HG03196 (cell line): ENCODE measurements at regions not wholly inside any gene's neighbourhood (a gene's known extent, or its start where the extent isn't known, plus 50 kb on each side); places are given as distances from the start of the nearest gene placed in this dataset.
"Not testable (repeated sequence)": the region's sequence is repeated elsewhere in the genome, so short reads cannot be mapped to it uniquely, and the experiment has no call there.

Experiments
- ATAC-seq: cut with Tn5 transposase; IDR thresholded peaks from one replicate; pipeline ENCODE4 v1.9.1; 2021; ENCODE audit not compliant: unreplicated experiment

DNA sequence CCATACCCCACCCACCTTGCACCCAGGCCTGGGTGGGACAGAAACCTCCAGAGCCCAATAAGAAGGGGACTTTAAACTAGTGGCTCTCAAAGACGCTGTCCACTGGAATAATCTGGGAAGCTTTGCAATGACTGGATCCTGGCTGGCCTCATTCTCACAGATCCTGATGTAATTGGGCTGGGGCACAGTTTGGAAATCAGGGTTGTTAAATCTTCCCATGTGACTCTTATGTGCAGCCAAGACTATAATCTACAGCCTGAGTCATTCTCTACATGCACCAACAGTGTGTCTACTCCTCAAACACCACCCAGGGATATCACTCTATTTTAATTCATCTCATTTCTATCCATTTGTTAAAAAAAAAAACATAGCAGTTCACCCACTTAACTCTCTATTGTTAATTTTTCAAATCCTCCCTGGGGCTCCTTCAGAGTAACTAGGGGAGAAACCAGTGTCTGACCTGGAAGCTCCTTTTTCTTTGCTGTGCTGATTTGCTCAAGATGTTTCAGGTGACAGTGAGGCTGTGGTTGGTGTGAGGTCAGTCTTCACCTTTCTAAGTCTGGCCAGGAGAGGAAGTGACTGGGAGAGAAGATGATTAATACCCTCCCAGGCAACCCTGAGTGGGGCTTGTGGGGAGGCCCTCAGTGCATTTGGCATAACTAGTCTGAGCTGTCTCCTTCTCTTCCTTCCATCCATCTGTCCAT, 211.6 kb upstream of the SFSWAP start:
- ATAC-seq = no peak

GRCh38 chr12:131499864-131500190, 211.1 kb upstream of the SFSWAP start:
- ATAC-seq = no peak

DNA sequence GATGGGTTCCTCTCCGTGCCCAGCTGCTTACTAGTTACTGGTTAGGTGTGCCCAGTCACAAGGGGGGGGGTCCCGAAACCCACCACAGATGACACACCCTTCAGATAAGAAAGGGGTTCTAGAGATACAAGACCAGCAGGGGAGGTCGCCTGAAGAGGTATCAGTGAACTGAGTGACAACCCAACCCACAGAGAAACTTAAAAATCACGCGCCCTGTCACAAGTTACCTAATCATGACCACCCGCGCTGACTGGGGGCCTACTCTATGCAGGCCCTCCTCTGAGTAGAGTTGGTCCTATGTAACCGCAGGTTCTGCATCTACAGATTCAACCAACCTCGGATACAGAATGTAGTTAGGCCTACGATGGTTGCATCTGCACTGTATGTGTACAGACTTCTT, 210.3 kb upstream of the SFSWAP start:
- no peak for ATAC-seq

GRCh38 chr12:131505561-131505960, 205.3 kb upstream of the SFSWAP start:
- no peak for ATAC-seq

DNA sequence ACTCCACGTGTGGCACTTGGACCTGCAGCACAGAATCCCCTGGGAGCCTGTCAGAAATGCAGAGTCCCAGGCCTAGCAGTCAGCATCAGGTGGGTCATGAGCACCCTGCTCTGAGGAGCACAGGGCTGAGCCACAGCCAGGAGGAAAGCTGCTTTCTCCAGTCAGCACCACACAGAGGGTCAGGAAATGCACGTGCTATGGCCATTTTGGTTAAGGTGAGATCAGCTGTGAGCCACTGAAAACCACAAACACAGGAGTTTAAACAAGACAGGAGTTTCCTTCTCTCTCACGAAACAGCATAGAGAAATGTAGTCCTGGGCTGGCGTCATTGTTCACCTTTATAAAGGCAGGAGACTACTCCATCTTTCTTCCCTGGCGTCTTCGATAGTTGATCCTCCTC, 204.5 kb upstream of the SFSWAP start:
- ATAC-seq = no peak

GRCh38 chr12:131507094-131507493, 203.8 kb upstream of the SFSWAP start:
- ATAC-seq = no peak

GRCh38 chr12:131507881-131508280, 203.0 kb upstream of the SFSWAP start:
- ATAC-seq = no peak

DNA sequence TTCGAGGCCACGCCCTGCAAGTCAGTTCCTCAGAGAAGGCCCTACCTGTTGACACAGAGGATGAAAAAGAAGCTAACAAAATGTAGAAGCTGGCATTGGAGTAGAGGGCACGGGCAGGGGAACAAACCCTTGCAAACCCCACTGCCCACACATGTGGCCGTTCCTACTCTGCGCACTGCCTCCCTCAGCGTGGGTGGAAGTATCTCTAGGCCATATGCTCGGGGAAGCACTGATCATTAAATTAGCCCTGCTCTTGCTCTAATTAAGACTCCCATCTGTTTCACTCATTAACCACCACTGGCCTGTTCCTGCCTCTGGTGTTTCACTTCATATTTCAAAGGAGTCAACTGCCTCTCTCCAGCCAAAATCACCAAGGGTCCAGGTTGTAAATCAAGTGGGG, 201.2 kb upstream of the SFSWAP start:
- ATAC-seq = no peak

- ATAC-seq = no peak
Measured at GRCh38 chr12:131510431-131510830, 200.5 kb upstream of the SFSWAP start.

DNA sequence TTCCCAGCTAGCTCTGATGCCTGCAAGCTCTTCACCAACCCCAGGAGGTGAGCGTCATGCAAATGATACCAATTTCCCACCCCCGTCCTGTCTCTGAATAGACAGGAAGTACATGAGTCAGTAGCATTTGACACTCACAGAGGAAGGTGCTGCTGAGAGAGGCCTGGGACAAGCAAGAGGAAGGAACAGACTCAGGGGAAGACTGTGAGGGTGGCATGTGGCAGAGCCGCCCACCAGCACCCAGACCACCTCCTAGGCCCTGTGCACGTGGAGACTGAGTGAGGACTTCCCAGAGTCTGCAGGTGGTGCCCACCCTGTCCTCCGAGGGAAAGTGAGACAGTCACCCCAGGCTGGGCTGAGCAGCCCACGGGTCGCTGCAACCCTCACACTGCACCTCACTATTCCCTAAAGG, 199.5 kb upstream of the SFSWAP start:
- ATAC-seq = peak; percentile 92

- ATAC-seq = peak; percentile 36
Measured at GRCh38 chr12:131511803-131512561, 198.9 kb upstream of the SFSWAP start.

GRCh38 chr12:131513606-131514005, 197.3 kb upstream of the SFSWAP start:
- no peak for ATAC-seq

DNA sequence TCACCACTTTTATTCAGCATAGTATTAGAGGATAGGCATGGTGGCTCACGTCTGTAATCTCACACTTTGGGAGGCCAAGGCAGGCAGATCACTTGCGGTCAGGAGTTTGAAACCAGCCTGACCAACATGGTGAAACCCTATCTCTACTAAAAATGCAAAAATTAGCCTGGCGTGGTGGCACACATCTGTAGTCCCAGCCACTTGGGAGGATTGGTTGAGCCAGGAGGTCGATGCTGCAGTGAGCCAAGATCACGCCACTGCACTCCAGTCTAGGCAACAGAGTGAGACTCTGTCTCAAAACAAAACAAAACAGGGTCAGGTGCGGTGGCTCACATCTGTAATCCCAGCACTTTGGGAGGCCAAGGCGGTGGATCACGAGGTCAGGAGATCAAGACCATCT, 190.3 kb upstream of the SFSWAP start:
- ATAC-seq = not testable (repeated sequence)

DNA sequence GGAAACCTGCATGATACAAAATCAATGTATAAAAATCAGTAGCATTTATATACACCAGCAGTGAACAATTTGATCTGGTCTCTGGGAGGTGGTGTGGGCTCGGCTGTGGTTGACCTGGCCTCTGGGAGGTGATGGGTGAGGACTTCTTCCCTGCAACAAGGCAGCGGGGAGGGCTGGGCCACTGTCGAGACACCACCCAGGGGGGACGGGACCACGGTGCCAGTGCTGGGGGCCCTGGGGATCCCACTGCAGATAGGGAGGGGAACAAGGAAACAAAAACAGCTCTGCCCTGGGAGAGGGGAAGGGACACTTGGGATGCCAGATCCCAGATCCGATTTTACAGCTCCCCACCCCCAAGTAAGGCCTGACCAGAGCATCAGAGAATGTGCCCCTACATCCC, 189.6 kb upstream of the SFSWAP start:
- no peak for ATAC-seq

GRCh38 chr12:131525795-131526508, 184.9 kb upstream of the SFSWAP start:
- no peak for ATAC-seq

DNA sequence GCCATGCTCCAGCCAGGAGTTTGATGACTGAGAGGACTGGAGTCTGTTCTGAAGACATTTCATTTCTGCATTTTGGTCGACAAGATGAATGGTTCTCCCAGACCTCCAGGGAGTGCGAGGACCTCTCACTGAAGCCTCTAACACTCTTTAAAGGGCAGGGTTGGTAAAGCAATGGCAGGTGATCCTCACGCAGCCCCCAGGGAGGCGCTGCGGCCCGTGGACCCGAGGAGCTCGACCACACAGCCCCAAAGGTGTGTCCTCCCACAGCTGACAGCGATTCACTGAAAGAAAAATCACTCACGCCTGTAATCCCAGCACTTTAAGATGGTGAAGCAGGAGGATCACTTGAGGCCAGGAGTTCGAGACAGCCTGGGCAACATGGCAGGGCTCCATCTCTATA, 183.8 kb upstream of the SFSWAP start:
- no peak for ATAC-seq

GRCh38 chr12:131527736-131528135, 183.2 kb upstream of the SFSWAP start:
- ATAC-seq = no peak

DNA sequence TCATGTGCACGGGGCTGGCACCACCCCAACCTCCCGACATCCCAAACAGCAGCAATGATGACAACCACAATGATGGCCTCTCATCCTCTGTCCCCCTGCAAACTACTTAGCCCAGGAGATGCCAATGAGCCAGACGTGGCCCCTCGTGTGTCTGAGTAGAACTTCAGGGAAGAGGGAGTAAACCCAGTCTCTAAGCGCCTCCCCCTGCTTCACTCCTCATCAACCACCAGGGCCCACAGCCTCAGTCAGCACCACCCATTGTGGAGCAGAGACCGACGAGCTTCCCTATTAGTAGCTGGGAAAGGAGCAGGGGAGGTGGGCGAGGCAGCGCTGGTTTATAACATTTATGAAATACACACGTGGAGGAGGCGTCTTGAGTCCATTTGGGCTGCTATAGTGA, 182.7 kb upstream of the SFSWAP start:
- no peak for ATAC-seq

DNA sequence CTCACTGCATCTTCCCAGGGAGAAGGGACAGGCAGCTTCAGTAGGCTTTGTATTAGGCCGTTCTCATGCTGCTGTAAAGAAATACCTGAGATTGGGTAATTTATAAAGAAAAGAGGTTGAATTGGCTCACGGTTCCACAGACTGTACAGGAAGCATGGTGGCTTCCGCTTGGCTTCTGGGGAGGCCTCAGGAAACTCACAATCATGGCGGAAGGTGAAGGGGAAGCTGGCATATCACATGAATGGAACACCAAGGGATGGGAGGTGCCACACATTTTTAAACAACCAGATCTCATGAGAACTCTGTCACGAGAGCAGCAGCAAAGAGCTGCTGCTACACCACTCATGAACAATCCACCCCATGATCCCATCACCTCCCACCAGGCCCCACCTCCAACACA, 182.2 kb upstream of the SFSWAP start:
- ATAC-seq = no peak

GRCh38 chr12:131529196-131530040, 181.5 kb upstream of the SFSWAP start:
- ATAC-seq = no peak

GRCh38 chr12:131530041-131530332, 180.9 kb upstream of the SFSWAP start:
- ATAC-seq = no peak
